ENCODE measurements at regions not wholly inside any gene's neighbourhood (a gene's known extent, or its start where the extent isn't known, plus 50 kb on each side); places are given as distances from the start of the nearest gene placed in this dataset.
"Not testable (repeated sequence)": the region's sequence is repeated elsewhere in the genome, so short reads cannot be mapped to it uniquely, and the experiment has no call there.

- not testable (repeated sequence) for TF ChIP-seq CTCF (IDR thresholded peaks at IDR 0.05; ENCODE audit: low read depth, low read length); EZH2phosphoT487 (IDR thresholded peaks at IDR 0.05; ENCODE audit: low read depth)
Measured at GRCh38 chr13:90606921-90607320, 740.6 kb upstream of the MIR17HG start.

All from OCI-LY3 (cell line).